ENCODE measurements at regions not wholly inside any gene's neighbourhood (a gene's known extent, or its start where the extent isn't known, plus 50 kb on each side); places are given as distances from the start of the nearest gene placed in this dataset.
A peak's percentile ranks its signal among the peaks of the same experiment; 100 is the strongest.

DNA sequence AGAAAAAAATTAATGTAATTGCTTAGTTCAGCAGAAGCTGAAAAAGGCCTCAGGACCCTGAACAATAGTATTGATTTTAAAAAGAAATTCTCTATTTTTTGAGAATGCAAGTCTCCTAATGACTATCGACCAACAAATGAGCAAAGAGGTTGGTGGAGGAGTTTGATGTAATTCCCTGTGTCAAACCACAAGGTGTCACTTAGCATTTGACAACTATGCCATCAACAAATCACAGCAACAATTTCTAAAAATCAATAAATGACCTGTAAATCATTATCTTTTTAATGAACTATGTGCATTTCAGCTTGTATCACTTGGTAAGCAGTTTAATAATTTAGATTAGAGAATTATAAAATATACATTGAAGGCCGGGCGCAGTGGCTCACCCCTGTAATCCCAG, 133.7 kb downstream of the PRELID2 start:
- no peak overlapping the region for H3K4me2 ChIP-seq
- H3K4me1 ChIP-seq (ENCODE audit: insufficient read depth): no peaks in the 10 kb centered on the region
- H3K4me3 Mint-ChIP-seq: no peak overlapping the region
- peak; percentile 8 for DNase-seq (ENCODE audit: low spot score)
- peaks cover 5% of the 10 kb centered on the region for H3K27me3 Mint-ChIP-seq (ENCODE audit: insufficient read depth, low read depth, poor library complexity)
- H4K20me1 ChIP-seq (replicated peaks; ENCODE audit: insufficient read depth): no peaks in the 10 kb centered on the region; the same call in 1 of the 2 replicates
- TF ChIP-seq, protein P1, sequence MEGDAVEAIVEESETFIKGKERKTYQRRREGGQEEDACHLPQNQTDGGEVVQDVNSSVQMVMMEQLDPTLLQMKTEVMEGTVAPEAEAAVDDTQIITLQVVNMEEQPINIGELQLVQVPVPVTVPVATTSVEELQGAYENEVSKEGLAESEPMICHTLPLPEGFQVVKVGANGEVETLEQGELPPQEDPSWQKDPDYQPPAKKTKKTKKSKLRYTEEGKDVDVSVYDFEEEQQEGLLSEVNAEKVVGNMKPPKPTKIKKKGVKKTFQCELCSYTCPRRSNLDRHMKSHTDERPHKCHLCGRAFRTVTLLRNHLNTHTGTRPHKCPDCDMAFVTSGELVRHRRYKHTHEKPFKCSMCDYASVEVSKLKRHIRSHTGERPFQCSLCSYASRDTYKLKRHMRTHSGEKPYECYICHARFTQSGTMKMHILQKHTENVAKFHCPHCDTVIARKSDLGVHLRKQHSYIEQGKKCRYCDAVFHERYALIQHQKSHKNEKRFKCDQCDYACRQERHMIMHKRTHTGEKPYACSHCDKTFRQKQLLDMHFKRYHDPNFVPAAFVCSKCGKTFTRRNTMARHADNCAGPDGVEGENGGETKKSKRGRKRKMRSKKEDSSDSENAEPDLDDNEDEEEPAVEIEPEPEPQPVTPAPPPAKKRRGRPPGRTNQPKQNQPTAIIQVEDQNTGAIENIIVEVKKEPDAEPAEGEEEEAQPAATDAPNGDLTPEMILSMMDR (conservative IDR thresholded peaks at IDR 0.05; ENCODE audit: low read depth in 2 of 2): peak; percentile 31; a peak in 3 of 4 replicates
- no peak for TF ChIP-seq STAT1 (IDR thresholded peaks at IDR 0.05; ENCODE audit: unreplicated experiment)
- H3K36me3 Mint-ChIP-seq (ENCODE audit: low read depth): no peaks in the 10 kb centered on the region
- H3K27me3 ChIP-seq (ENCODE audit: insufficient read depth): no peaks in the 10 kb centered on the region
- no peaks in the 10 kb centered on the region for H3F3A ChIP-seq (replicated peaks; ENCODE audit: low read depth)
- H3K9me3 Mint-ChIP-seq: no peaks in the 10 kb centered on the region
- H3K9me2 ChIP-seq (ENCODE audit: insufficient read depth): no peaks in the 10 kb centered on the region
- no peak for ATAC-seq
- no peaks in the 10 kb centered on the region for H3K79me2 ChIP-seq (replicated peaks; ENCODE audit: insufficient read depth)
- no peaks in the 10 kb centered on the region for H3K36me3 ChIP-seq (ENCODE audit: insufficient read depth)
- no peak overlapping the region for H3K27ac Mint-ChIP-seq
- no peak overlapping the region for H3K4me3 ChIP-seq
- H3K4me1 Mint-ChIP-seq: no peaks in the 10 kb centered on the region
- no peak overlapping the region for H3K27ac ChIP-seq (ENCODE audit: low read depth)
- H2AFZ ChIP-seq: no peak overlapping the region

DNA sequence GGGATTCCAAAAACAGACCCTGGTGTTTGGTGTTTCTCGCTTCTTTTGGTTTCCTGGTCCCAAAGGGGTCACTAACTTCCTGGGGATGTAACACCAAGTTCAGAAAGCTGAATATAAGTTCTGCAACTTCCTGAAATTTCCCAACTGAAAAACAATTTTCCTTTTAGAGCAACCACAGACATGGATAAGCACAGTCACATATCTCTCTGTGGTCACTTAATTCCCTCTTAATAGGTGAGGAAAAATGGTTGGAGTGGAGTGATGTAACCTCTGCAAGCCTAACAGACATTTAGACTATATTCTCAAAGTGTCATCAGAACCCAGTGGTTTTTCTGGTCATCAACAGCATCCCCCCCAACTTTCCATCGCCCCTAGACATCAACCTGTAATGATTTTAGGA, 135.3 kb downstream of the PRELID2 start:
- peaks cover 7% of the 10 kb centered on the region for H3K27me3 Mint-ChIP-seq (ENCODE audit: insufficient read depth, low read depth, poor library complexity)
- no peaks in the 10 kb centered on the region for H3K36me3 ChIP-seq (ENCODE audit: insufficient read depth)

More for the DNA sequence above, 135.3 kb downstream of the PRELID2 start:
- Histone ChIP-seq H3F3A (replicated peaks; ENCODE audit: low read depth) (no peaks in the 10 kb centered on the region), H3K79me2 (replicated peaks; ENCODE audit: insufficient read depth) (no peaks in the 10 kb centered on the region), H3K4me3 (no peak overlapping the region), H3K4me1 (ENCODE audit: insufficient read depth) (no peaks in the 10 kb centered on the region), H3K9me2 (ENCODE audit: insufficient read depth) (no peaks in the 10 kb centered on the region), H3K4me2 (no peak overlapping the region), H3K27ac (ENCODE audit: low read depth) (no peak overlapping the region), H3K27me3 (ENCODE audit: insufficient read depth) (no peaks in the 10 kb centered on the region), H4K20me1 (replicated peaks; ENCODE audit: insufficient read depth) (no peaks in the 10 kb centered on the region; the same call in 1 of the 2 replicates), H2AFZ (no peak overlapping the region)
- Mint-ChIP-seq H3K27ac (no peak overlapping the region), H3K36me3 (ENCODE audit: low read depth) (no peaks in the 10 kb centered on the region), H3K9me3 (no peaks in the 10 kb centered on the region), H3K4me1 (no peaks in the 10 kb centered on the region), H3K4me3 (no peak overlapping the region)
- ATAC-seq (no peak), DNase-seq (ENCODE audit: low spot score) (no peak)
- TF ChIP-seq, protein P1 (conservative IDR thresholded peaks at IDR 0.05; ENCODE audit: low read depth in 2 of 2): no peak
- no peak for TF ChIP-seq EZH2 (IDR thresholded peaks at IDR 0.05; ENCODE audit: low read depth, unreplicated experiment)
- no peak for TF ChIP-seq STAT1 (IDR thresholded peaks at IDR 0.05; ENCODE audit: unreplicated experiment)
- TF ChIP-seq NANOG (IDR thresholded peaks at IDR 0.05; ENCODE audit: borderline replicate concordance): no peak
- no peak for TF ChIP-seq JUNB (IDR thresholded peaks at IDR 0.05; ENCODE audit: unreplicated experiment)
- TF ChIP-seq, protein P2, sequence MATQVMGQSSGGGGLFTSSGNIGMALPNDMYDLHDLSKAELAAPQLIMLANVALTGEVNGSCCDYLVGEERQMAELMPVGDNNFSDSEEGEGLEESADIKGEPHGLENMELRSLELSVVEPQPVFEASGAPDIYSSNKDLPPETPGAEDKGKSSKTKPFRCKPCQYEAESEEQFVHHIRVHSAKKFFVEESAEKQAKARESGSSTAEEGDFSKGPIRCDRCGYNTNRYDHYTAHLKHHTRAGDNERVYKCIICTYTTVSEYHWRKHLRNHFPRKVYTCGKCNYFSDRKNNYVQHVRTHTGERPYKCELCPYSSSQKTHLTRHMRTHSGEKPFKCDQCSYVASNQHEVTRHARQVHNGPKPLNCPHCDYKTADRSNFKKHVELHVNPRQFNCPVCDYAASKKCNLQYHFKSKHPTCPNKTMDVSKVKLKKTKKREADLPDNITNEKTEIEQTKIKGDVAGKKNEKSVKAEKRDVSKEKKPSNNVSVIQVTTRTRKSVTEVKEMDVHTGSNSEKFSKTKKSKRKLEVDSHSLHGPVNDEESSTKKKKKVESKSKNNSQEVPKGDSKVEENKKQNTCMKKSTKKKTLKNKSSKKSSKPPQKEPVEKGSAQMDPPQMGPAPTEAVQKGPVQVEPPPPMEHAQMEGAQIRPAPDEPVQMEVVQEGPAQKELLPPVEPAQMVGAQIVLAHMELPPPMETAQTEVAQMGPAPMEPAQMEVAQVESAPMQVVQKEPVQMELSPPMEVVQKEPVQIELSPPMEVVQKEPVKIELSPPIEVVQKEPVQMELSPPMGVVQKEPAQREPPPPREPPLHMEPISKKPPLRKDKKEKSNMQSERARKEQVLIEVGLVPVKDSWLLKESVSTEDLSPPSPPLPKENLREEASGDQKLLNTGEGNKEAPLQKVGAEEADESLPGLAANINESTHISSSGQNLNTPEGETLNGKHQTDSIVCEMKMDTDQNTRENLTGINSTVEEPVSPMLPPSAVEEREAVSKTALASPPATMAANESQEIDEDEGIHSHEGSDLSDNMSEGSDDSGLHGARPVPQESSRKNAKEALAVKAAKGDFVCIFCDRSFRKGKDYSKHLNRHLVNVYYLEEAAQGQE (IDR thresholded peaks at IDR 0.05; ENCODE audit: unreplicated experiment): no peak
- TF ChIP-seq, protein P3, sequence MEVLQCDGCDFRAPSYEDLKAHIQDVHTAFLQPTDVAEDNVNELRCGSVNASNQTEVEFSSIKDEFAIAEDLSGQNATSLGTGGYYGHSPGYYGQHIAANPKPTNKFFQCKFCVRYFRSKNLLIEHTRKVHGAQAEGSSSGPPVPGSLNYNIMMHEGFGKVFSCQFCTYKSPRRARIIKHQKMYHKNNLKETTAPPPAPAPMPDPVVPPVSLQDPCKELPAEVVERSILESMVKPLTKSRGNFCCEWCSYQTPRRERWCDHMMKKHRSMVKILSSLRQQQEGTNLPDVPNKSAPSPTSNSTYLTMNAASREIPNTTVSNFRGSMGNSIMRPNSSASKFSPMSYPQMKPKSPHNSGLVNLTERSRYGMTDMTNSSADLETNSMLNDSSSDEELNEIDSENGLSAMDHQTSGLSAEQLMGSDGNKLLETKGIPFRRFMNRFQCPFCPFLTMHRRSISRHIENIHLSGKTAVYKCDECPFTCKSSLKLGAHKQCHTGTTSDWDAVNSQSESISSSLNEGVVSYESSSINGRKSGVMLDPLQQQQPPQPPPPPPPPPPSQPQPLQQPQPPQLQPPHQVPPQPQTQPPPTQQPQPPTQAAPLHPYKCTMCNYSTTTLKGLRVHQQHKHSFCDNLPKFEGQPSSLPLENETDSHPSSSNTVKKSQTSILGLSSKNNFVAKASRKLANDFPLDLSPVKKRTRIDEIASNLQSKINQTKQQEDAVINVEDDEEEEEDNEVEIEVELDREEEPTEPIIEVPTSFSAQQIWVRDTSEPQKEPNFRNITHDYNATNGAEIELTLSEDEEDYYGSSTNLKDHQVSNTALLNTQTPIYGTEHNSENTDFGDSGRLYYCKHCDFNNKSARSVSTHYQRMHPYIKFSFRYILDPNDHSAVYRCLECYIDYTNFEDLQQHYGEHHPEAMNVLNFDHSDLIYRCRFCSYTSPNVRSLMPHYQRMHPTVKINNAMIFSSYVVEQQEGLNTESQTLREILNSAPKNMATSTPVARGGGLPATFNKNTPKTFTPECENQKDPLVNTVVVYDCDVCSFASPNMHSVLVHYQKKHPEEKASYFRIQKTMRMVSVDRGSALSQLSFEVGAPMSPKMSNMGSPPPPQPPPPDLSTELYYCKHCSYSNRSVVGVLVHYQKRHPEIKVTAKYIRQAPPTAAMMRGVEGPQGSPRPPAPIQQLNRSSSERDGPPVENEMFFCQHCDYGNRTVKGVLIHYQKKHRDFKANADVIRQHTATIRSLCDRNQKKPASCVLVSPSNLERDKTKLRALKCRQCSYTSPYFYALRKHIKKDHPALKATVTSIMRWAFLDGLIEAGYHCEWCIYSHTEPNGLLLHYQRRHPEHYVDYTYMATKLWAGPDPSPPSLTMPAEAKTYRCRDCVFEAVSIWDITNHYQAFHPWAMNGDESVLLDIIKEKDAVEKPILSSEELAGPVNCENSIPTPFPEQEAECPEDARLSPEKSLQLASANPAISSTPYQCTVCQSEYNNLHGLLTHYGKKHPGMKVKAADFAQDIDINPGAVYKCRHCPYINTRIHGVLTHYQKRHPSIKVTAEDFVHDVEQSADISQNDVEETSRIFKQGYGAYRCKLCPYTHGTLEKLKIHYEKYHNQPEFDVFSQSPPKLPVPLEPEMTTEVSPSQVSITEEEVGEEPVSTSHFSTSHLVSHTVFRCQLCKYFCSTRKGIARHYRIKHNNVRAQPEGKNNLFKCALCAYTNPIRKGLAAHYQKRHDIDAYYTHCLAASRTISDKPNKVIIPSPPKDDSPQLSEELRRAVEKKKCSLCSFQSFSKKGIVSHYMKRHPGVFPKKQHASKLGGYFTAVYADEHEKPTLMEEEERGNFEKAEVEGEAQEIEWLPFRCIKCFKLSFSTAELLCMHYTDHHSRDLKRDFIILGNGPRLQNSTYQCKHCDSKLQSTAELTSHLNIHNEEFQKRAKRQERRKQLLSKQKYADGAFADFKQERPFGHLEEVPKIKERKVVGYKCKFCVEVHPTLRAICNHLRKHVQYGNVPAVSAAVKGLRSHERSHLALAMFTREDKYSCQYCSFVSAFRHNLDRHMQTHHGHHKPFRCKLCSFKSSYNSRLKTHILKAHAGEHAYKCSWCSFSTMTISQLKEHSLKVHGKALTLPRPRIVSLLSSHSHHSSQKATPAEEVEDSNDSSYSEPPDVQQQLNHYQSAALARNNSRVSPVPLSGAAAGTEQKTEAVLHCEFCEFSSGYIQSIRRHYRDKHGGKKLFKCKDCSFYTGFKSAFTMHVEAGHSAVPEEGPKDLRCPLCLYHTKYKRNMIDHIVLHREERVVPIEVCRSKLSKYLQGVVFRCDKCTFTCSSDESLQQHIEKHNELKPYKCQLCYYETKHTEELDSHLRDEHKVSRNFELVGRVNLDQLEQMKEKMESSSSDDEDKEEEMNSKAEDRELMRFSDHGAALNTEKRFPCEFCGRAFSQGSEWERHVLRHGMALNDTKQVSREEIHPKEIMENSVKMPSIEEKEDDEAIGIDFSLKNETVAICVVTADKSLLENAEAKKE (CRISPR knock-in tag; IDR thresholded peaks at IDR 0.05): no peak

Data from GM23338 (cell line).